Endothelial cell of umbilical vein (primary cell): ENCODE measurements at regions not wholly inside any gene's neighbourhood (a gene's known extent, or its start where the extent isn't known, plus 50 kb on each side); places are given as distances from the start of the nearest gene placed in this dataset.

Source experiments
- CTCF ChIP-seq, 2 donors: IDR thresholded peaks; 1 replicate in 1 of 2; 2 replicates in 1 of 2; pipeline ENCODE4 v1.5.1; 2011; ENCODE audit warnings: low read length in 2 of 2, mild to moderate bottlenecking in 2 of 2, moderate library complexity in 2 of 2, control low read depth in 1 of 2, inconsistent platforms in 1 of 2, low read depth in 1 of 2; ENCODE audit not compliant: insufficient read depth in 1 of 2; ENCODE audit errors: extremely low read depth in 1 of 2
- EZH2 ChIP-seq: IDR thresholded peaks from 2 replicates; pipeline ENCODE4 v1.6.1; 2012; ENCODE audit warnings: borderline replicate concordance, low read depth, mild to moderate bottlenecking, moderate library complexity, low read length, inconsistent platforms; ENCODE audit not compliant: severe bottlenecking
- MAX ChIP-seq: IDR thresholded peaks from 2 replicates; pipeline ENCODE4 v1.6.1; 2011; ENCODE audit not compliant: insufficient read depth, insufficient read length
- POLR2A ChIP-seq: IDR thresholded peaks from 2 replicates; pipeline ENCODE4 v1.6.1; 2012; ENCODE audit warnings: low read depth, mild to moderate bottlenecking, control low read depth, low read length
- POLR2AphosphoS5 ChIP-seq: IDR thresholded peaks from 2 replicates; pipeline ENCODE4 v1.6.1; 2012; ENCODE audit warnings: low read depth, mild to moderate bottlenecking, control low read depth, low read length, moderate library complexity; ENCODE audit not compliant: insufficient read depth

GRCh38 chr7:41275255-41275654 is 427.6 kb downstream of the INHBA start:
- no peak for TF ChIP-seq POLR2AphosphoS5
- no peak for TF ChIP-seq CTCF (IDR thresholded peaks at IDR 0.05; ENCODE audit: extremely low read depth in 1 of 2, insufficient read depth in 1 of 2, low read depth in 1 of 2, low read length in 2 of 2)
- no peak for TF ChIP-seq POLR2A
- no peak for TF ChIP-seq EZH2
- no peak for TF ChIP-seq MAX
